ENCODE measurements at regions not wholly inside any gene's neighbourhood (a gene's known extent, or its start where the extent isn't known, plus 50 kb on each side); places are given as distances from the start of the nearest gene placed in this dataset.

DNA sequence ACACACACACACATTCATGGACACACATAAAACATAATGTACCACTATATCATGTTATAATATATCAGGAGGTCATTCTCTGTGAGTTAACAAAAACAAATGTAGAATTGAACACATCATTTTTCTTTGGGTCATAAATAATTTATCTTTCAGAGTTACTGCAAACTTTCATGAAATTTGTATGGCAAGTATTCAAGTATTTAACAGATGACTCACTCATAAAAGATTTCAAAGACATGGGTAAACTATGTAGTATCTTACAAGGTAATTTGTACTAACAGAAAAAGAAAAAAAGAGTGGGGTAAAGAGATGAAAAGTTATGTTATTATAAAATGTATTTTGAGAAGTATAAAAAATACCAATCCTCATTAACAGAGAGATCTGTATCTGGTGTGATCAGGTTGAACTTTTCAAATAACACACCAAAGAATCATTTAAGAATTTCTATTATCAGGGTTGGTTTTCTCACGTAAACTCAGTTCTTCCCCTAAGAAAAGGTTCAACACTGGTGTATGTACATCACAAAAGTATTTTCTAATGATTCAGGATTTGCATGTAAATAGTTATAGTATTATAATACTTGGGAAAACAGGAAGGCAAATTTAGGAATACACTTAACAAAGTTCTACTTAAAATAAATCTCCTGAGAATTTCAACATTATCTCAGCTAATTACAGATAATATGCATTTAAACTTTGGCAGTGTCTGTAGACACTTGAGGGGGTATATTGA is 933.1 kb upstream of the LRRN3 start:
- no peaks in the 10 kb centered on the region for H3K27me3 Mint-ChIP-seq (ENCODE audit: low read depth)
- no peak for DNase-seq (ENCODE audit: low spot score in 2 of 2, unreplicated experiment in 2 of 2)
- H3K9me3 Mint-ChIP-seq = peaks cover 8% of the 10 kb centered on the region
- TF ChIP-seq, protein P1, sequence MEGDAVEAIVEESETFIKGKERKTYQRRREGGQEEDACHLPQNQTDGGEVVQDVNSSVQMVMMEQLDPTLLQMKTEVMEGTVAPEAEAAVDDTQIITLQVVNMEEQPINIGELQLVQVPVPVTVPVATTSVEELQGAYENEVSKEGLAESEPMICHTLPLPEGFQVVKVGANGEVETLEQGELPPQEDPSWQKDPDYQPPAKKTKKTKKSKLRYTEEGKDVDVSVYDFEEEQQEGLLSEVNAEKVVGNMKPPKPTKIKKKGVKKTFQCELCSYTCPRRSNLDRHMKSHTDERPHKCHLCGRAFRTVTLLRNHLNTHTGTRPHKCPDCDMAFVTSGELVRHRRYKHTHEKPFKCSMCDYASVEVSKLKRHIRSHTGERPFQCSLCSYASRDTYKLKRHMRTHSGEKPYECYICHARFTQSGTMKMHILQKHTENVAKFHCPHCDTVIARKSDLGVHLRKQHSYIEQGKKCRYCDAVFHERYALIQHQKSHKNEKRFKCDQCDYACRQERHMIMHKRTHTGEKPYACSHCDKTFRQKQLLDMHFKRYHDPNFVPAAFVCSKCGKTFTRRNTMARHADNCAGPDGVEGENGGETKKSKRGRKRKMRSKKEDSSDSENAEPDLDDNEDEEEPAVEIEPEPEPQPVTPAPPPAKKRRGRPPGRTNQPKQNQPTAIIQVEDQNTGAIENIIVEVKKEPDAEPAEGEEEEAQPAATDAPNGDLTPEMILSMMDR (IDR thresholded peaks at IDR 0.05; ENCODE audit: unreplicated experiment) = no peak
- H3K27ac Mint-ChIP-seq = no peak overlapping the region
- no peak overlapping the region for H3K4me3 Mint-ChIP-seq
- no peaks in the 10 kb centered on the region for H3K36me3 Mint-ChIP-seq
- H3K4me1 Mint-ChIP-seq = peaks cover 12% of the 10 kb centered on the region

DNA sequence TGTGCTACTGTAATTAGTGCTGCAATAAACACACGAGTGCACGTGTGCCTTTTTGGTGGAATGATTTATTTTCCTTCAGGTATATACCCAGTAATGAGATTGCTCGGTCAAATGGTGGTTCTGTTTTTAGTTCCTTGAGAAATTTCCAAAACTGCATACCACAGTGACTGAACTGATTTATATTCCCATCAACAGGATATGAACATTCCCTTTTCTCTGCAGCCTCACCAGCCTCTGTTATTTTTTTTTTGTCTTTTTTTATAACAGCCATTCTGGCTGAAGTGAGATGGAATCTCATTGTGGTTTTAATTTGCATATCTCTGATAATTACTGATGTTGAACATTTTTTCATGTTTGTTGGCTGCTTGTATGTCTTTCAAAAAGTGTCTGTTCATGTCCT is 922.9 kb upstream of the LRRN3 start:
- peaks cover 31% of the 10 kb centered on the region for H3K4me1 Mint-ChIP-seq
- H3K9me3 Mint-ChIP-seq = peaks cover 11% of the 10 kb centered on the region
- TF ChIP-seq, protein P1 (IDR thresholded peaks at IDR 0.05; ENCODE audit: unreplicated experiment) = no peak
- no peak overlapping the region for H3K27ac Mint-ChIP-seq
- no peaks in the 10 kb centered on the region for H3K27me3 Mint-ChIP-seq (ENCODE audit: low read depth)
- no peaks in the 10 kb centered on the region for H3K36me3 Mint-ChIP-seq
- DNase-seq (ENCODE audit: low spot score in 2 of 2, unreplicated experiment in 2 of 2) = no peak
- H3K4me3 Mint-ChIP-seq = no peak overlapping the region

DNA sequence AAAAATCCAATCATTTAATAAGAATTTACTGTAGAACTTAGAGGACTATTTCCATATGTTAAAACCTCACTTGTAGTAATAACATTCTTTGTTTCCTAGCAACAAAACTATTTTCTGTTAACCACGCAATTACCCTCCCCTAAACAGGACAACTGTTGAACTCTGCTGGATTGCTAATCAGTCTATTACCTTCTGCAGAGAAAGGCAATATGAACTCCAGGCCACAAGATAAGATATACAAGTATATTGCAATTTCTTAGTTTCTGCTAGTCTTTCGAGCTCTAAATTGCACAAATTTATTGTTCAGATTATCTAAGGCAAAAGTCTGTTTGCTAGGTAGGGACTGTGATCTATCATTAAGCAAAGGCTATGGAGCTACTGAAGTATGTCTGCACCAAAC is 920.1 kb upstream of the LRRN3 start:
- Mint-ChIP-seq H3K36me3 (no peaks in the 10 kb centered on the region), H3K4me1 (peaks cover 31% of the 10 kb centered on the region), H3K27me3 (ENCODE audit: low read depth) (no peaks in the 10 kb centered on the region), H3K27ac (peak overlapping the region; percentile 67), H3K9me3 (peaks cover 9% of the 10 kb centered on the region), H3K4me3 (no peak overlapping the region)
- TF ChIP-seq, protein P1 (IDR thresholded peaks at IDR 0.05; ENCODE audit: unreplicated experiment) = no peak
- no peak for DNase-seq (ENCODE audit: low spot score in 2 of 2, unreplicated experiment in 2 of 2)

DNA sequence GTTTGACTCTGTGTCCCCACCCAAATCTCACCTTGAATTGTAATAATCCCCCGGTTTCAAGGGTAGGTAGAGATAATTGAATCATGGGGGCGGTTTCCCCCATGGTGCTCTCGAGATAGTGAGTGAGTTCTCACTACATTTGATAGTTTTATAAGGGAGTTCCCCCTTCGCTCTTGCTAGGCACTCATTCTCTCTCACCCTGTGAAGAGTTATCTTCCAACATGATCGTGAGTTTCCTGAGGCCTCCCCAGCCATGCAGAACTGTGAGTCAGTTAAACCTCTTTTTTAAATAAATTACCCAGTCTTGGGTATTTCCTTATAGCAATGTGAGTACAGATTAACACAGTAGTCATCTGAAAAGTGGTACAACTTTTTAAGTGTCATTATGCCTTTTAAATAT is 913.5 kb upstream of the LRRN3 start:
- peaks cover 13% of the 10 kb centered on the region for H3K4me1 Mint-ChIP-seq
- no peaks in the 10 kb centered on the region for H3K27me3 Mint-ChIP-seq (ENCODE audit: low read depth)
- DNase-seq (ENCODE audit: low spot score in 2 of 2, unreplicated experiment in 2 of 2) = no peak
- H3K9me3 Mint-ChIP-seq = no peaks in the 10 kb centered on the region
- no peak overlapping the region for H3K27ac Mint-ChIP-seq
- no peak overlapping the region for H3K4me3 Mint-ChIP-seq
- TF ChIP-seq, protein P1 (IDR thresholded peaks at IDR 0.05; ENCODE audit: unreplicated experiment) = no peak
- H3K36me3 Mint-ChIP-seq = no peaks in the 10 kb centered on the region

DNA sequence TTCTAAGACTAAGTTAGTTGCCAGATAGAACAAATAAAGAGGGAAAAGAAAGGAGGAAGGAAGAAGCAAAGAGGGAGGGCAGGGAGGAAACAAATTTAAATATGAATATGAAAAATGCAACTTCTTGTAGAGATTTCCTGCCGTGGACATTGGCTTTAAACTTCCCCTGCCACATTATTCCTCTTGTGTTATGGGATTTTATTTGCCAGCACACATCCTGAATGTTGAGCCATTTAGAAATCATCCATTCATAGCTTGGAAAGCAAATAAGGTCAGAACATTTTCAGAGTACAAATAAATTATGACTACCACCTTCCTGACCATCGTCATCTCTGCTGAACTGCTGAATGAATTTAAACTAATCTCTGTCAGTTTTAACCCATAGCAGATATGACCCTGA is 911.9 kb upstream of the LRRN3 start:
- H3K4me1 Mint-ChIP-seq = peaks cover 10% of the 10 kb centered on the region
- H3K36me3 Mint-ChIP-seq = no peaks in the 10 kb centered on the region
- no peaks in the 10 kb centered on the region for H3K9me3 Mint-ChIP-seq
- no peaks in the 10 kb centered on the region for H3K27me3 Mint-ChIP-seq (ENCODE audit: low read depth)
- TF ChIP-seq, protein P1 (IDR thresholded peaks at IDR 0.05; ENCODE audit: unreplicated experiment) = no peak
- H3K4me3 Mint-ChIP-seq = no peak overlapping the region
- DNase-seq (ENCODE audit: low spot score in 2 of 2, unreplicated experiment in 2 of 2) = no peak
- H3K27ac Mint-ChIP-seq = peak overlapping the region; percentile 17

Data from mesothelial cell of epicardium (in vitro differentiated cells).